OCI-LY3 (cell line): ENCODE measurements at regions not wholly inside any gene's neighbourhood (a gene's known extent, or its start where the extent isn't known, plus 50 kb on each side); places are given as distances from the start of the nearest gene placed in this dataset.

Experiments
- EZH2phosphoT487 ChIP-seq: fragments of 200-600 bp; shearing (Covaris generic); IDR thresholded peaks from 2 replicates; pipeline ENCODE4 v1.6.1; 2018; ENCODE audit warnings: antibody characterized with exemption, mixed run types, low read depth
- TF ChIP-seq, protein P1 (sequence below): fragments of 200-600, 300-600 bp; sonication (generic); IDR thresholded peaks from 2 replicates; pipeline ENCODE4 v1.5.1; 2014; ENCODE audit warnings: antibody characterized with exemption, low read length, low read depth

DNA sequence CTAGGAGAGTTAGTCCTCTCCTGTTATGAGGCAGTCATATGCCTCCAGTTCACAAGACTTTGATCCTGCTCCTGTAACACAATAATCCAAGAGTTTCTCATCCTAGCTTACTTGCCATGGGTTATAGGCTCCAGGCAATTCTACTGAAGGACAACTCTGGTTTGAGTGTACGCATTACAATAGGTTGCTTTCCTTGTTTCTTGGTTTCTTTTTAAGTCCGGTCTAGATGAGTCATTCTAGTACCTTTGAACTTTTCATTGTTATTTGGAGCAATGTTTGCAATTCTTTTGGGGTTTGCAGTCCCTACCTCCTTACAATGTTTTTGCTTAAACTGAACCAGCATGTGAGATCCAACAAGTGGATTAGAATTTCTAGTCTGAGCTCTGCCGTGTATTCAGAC lies 109.1 kb downstream of the ANAPC4 start:
- TF ChIP-seq, protein P1, sequence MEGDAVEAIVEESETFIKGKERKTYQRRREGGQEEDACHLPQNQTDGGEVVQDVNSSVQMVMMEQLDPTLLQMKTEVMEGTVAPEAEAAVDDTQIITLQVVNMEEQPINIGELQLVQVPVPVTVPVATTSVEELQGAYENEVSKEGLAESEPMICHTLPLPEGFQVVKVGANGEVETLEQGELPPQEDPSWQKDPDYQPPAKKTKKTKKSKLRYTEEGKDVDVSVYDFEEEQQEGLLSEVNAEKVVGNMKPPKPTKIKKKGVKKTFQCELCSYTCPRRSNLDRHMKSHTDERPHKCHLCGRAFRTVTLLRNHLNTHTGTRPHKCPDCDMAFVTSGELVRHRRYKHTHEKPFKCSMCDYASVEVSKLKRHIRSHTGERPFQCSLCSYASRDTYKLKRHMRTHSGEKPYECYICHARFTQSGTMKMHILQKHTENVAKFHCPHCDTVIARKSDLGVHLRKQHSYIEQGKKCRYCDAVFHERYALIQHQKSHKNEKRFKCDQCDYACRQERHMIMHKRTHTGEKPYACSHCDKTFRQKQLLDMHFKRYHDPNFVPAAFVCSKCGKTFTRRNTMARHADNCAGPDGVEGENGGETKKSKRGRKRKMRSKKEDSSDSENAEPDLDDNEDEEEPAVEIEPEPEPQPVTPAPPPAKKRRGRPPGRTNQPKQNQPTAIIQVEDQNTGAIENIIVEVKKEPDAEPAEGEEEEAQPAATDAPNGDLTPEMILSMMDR: no peak
- TF ChIP-seq EZH2phosphoT487: no peak
